HL-60 (cell line): ENCODE measurements at regions not wholly inside any gene's neighbourhood (a gene's known extent, or its start where the extent isn't known, plus 50 kb on each side); places are given as distances from the start of the nearest gene placed in this dataset.
"Not testable (repeated sequence)": the region's sequence is repeated elsewhere in the genome, so short reads cannot be mapped to it uniquely, and the experiment has no call there.

Experiments used
- DNase-seq, 2 experiments: peaks; one replicate each; pipeline ENCODE4 v3.0.0-alpha.2; 2010 to 2020; ENCODE audit warnings: low read depth in 1 of 2, low spot score in 1 of 2
- H3K27ac ChIP-seq: fragments of 250-450 bp; sonication (Bioruptor Pico); replicated peaks from 2 replicates; pipeline ENCODE4 v1.5.1; 2020; ENCODE audit warnings: mild to moderate bottlenecking, moderate library complexity
- H3K27me3 ChIP-seq: fragments of 250-450 bp; sonication (Bioruptor Pico); 2 replicates; pipeline ENCODE4 v1.5.1; 2021; ENCODE audit warnings: mild to moderate bottlenecking, moderate library complexity; ENCODE audit not compliant: insufficient read depth, poor library complexity, severe bottlenecking
- H3K4me3 ChIP-seq: replicated peaks from 2 replicates; pipeline ENCODE4 v1.5.1; 2011; ENCODE audit warnings: mild to moderate bottlenecking, control low read depth, low read length; ENCODE audit not compliant: insufficient read depth
- CTCF ChIP-seq: IDR thresholded peaks from one replicate; pipeline ENCODE4 v1.5.1; 2011; ENCODE audit warnings: low read length, control low read depth, inconsistent platforms; ENCODE audit not compliant: insufficient read depth
- GABPA ChIP-seq: IDR thresholded peaks from 2 replicates; pipeline ENCODE4 v1.6.1; 2012; ENCODE audit warnings: low read depth
- POLR2AphosphoS5 ChIP-seq: IDR thresholded peaks from 2 replicates; pipeline ENCODE4 v1.6.1; 2012; ENCODE audit warnings: low read depth
- REST ChIP-seq: IDR thresholded peaks from 2 replicates; pipeline ENCODE4 v1.6.1; 2012; ENCODE audit warnings: low read depth; ENCODE audit not compliant: insufficient replicate concordance
- SPI1 ChIP-seq: IDR thresholded peaks from 2 replicates; pipeline ENCODE4 v1.6.1; 2012; ENCODE audit warnings: low read depth, mild to moderate bottlenecking, borderline replicate concordance

DNA sequence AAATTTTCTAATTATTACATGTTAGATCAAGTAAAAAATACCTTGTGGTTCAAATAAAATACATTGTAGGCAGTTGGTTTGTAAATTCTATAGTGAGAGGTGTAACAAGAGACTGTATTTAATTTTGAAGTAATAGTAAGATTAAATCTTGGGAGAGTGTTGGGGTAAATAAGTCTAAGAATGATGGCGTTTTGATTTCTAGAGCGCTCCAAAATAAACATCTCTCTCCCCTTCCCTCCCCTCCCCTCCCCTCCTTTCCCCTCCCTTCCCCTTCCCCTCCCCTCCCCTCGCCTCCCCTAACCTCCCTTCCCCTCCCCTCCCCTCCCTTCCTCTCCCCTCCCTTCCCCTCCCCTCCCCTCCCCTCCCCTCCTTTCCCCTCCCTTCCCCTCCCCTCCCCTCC is 200.6 kb upstream of the EEF2KMT start:
- Histone ChIP-seq H3K4me3 (no peak overlapping the region), H3K27me3 (no peaks in the 10 kb centered on the region), H3K27ac (no peak overlapping the region)
- DNase-seq = no peak
- no peak for TF ChIP-seq CTCF
- no peak for TF ChIP-seq SPI1
- no peak for TF ChIP-seq POLR2AphosphoS5
- no peak for TF ChIP-seq GABPA
- TF ChIP-seq REST = no peak

DNA sequence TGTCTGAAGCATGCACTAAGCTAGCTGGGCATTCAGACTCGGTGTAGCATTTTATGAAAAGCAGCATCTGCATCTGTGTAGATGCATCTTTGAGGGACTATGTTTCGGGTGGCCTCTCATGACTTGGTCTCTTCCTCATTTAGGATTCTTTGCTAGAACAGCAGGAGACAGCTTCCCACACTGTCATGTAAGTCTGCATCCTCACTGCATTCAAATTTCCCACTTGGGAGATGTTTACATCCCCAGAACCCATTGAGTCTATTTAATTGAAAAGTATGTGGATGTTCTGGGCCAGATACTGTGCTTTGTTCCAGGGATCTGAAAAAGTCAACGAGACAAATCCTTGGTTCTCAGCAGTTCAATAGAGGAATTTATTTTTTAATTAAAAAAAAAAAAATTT is 198.6 kb upstream of the EEF2KMT start:
- H3K27me3 ChIP-seq = no peaks in the 10 kb centered on the region
- no peak overlapping the region for H3K27ac ChIP-seq
- TF ChIP-seq CTCF = no peak
- TF ChIP-seq GABPA = no peak
- no peak for TF ChIP-seq SPI1
- TF ChIP-seq REST = no peak
- no peak for TF ChIP-seq POLR2AphosphoS5
- DNase-seq = no peak
- no peak overlapping the region for H3K4me3 ChIP-seq

DNA sequence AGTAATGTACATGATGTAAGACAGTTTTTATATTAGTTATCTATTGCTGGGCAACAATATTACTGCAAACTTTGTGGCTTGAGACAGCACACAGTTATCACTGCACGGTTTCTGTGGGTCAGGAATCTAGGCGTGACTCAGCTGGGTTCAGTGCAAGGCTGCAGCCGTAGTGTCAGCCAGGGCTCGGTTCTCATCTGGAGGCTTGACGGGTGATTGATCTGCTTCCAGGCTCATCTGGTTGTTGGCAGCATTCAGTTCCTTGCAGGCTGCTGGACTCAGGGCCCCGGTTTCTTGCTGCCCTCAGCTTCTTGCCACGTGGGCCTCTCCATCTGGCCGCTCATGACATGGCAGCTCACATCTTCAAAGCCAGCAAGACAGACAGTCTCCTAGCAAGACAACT is 197.7 kb upstream of the EEF2KMT start:
- not testable (repeated sequence) for H3K4me3 ChIP-seq, DNase-seq, H3K27me3 ChIP-seq

DNA sequence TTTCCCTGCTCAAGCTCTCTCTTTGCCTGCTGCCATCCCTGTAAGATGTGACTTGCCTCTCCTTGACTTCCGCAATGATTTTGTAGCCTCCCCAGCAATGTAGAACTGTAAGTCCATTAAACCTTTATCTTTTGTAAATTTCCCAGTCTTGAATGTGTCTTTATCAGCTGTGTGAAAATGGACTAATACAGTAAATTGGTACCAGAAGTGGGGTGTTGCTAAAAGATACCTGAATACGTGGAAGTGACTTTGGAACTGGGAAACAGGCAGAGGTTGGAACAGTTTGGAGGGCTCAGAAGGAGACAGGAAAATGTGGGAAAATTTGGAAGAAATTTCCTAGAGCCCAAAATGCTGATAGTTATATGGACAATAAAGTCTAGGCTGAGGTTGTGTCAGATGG is 184.6 kb upstream of the EEF2KMT start:
- DNase-seq, H3K27me3 ChIP-seq: not testable (repeated sequence)

More for the DNA sequence above, 197.7 kb upstream of the EEF2KMT start:
- H3K27ac ChIP-seq = not testable (repeated sequence)

GRCh38 chr16:5257462-5257861 is 159.9 kb upstream of the EEF2KMT start:
- Histone ChIP-seq H3K4me3 (no peak overlapping the region), H3K27ac (no peak overlapping the region), H3K27me3 (no peaks in the 10 kb centered on the region)
- no peak for DNase-seq
- TF ChIP-seq CTCF (no peak), GABPA (no peak), SPI1 (no peak), POLR2AphosphoS5 (no peak), REST (no peak)

More for the DNA sequence above, 184.6 kb upstream of the EEF2KMT start:
- not testable (repeated sequence) for H3K27ac ChIP-seq, H3K4me3 ChIP-seq
